ELR (cell line): ENCODE measurements at regions not wholly inside any gene's neighbourhood (a gene's known extent, or its start where the extent isn't known, plus 50 kb on each side); places are given as distances from the start of the nearest gene placed in this dataset.
"Not testable (repeated sequence)": the region's sequence is repeated elsewhere in the genome, so short reads cannot be mapped to it uniquely, and the experiment has no call there.

ENCODE experiments used
- DNase-seq: peaks from one replicate; pipeline ENCODE4 v3.0.0-alpha.2; 2015; ENCODE audit warnings: low read depth

DNA sequence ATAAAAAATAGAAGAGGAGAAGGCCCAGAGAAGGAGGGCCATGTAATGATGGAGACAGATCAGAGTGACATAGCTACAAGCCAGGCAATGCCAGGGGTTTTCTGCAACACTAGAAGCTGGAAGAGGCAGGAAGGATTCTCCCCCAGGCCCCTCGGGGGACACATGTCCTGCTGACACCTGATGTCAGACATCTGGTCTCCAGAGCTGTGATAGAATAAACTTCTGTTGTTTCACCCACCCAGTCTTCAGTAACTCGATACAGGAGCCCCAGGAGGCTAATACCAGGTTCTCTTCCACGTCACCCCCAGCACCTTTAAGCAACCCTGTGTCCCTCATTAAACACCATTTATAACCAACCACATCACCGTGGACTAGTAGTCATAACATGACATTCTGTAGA is 94.9 kb downstream of the TMEM130 start:
- no peak for DNase-seq

DNA sequence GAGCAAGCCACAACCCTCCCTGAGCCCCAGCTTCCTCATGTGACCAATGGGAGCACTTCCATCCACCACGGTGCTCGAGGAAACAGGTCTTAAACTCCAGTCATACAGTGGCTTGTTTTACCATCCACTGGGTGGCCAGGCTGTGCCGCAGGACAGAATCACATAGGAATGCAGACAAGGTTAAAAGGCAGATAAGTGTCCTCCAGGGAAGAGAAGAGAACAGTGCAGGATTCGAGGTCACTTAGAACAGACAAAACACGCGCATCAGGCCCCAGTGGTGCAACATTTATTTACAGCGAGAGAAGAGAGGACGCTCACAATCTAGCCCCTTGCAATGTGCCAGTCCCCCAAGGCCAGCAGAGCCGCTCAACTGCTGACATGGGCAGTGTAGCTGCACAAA is 92.8 kb downstream of the TMEM130 start:
- DNase-seq, result no peak

DNA sequence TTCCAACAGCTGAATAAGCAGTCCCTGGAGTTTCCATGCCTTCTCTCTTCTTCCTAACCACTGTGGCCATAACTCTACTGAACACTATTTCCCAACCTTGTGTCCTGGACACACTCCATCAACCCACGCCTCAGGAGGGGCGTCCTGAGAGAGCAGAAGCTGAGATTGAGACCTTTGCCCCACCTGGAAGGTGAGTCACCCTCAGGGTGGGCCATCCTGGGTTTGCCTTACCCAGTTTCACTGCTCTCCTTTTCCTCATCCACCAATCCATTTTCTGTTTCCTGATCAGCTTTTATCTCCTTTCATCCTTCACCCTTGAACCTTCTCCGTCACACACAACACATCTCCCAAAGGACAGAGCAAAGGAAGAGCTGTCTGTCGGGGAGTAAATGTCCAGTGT is 91.4 kb downstream of the TMEM130 start:
- DNase-seq, result no peak

DNA sequence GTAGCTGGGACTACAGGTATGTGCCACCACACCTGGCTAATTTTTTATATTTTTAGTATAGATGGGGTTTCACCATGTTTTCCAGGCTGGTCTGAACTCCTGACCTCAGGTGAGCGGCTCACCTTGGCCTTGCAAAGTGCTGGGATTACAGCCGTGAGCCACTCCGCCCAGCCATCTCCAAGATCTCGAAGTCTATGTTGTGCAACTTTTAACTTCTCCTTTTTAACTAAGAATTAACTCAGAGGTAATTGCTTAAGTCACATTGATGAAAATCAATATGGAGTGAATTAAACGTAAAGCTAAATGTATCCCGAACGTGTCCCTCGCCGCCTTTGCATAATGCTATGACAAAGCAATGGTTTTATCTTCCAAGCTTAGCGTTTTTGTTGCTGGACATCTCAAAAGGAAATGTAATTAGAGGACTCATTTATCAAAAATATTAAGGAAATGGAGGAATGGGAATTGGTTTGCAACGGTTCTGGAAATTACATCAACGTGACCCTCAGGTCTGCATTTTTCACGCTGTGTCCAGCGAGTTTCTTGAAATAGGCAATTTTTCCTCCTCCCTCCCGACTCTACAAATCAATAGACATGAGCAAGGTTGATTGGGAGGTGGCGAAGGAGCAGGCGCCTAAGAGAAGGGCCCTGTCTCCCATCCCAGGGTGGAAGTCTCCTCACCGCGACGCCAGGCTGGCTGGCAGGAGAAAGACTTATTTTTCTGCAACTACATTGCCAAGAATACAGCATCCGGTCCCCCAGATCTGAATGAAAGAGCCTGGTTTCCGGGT is 89.8 kb downstream of the TMEM130 start:
- no peak for DNase-seq

DNA sequence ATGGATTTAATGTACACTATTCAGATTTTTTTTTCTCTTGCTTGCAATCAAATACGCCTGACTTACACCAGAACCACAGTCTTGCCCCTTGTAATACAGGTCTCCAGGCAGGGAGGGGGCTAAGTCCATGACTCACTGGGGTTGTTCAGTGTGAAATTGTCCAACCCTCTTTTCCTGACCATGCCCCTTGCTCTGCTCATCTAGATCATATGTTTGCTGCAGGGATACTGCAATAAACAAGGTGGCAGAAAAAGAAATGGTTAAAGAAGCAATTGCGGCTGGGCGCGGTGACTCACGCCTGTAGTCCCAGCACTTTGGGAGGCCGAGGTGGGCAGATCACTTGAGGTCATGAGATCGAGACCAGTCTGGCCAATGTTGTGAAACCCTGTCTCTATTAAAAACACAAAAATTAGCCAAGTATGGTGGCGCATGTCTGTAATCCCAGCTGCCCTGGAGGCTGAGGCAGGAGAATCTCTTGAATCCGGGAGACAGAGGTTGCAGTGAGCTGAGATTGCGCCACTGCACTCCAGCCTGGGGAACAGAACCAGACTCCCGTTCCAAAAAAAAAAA is 85.5 kb downstream of the TMEM130 start:
- DNase-seq, result no peak

DNA sequence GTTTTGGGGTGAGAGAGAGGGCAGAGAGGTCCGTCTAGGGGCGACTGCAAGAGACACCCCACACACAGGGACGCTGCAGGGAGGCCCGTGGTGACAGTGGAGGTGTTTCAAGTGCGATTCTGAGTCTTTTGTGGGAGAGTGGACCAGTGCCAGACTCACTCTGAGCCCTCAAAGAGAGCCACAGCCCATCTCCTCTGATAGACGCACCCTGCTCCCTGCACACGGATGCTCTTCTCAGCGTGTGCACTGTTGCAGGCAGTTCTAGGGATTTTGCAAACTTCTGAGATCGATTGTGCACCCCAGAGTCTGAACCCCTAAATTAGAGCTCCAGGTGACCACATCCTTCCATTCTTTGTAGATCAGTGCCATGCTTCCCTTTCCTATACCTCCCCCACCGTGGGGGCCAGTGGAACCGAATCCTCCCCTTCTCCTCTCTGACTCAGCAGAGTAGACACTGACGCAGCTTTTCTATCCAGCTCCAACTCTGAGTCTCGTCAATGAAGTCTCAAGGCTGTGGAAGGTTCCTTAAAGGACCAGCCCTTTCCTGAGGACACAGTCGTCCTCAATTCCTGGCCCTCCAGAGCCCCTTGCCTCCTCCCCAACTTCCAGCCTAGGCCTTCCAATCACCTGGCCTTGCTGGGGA is 83.8 kb downstream of the TMEM130 start:
- peak; percentile 6 for DNase-seq

DNA sequence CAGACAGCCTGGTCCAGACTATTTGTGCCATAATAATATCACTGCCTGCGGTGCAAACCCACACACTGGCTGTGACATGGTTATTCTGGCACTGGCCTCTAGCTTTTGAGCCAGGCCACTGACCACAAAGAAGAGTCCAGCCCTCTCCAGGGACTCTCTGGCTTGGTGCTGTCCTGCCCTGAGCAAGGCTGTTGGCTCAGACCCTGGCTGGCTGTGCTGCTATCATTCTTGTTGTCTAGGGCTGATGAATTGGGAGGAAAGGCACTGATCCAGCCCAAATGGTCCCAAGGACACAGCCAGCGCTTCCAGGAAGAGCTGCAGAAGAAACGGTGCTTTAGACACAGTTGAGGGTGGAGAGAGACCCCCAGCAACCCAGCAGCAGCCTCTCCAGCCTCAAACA is 80.8 kb downstream of the TMEM130 start:
- no peak for DNase-seq

DNA sequence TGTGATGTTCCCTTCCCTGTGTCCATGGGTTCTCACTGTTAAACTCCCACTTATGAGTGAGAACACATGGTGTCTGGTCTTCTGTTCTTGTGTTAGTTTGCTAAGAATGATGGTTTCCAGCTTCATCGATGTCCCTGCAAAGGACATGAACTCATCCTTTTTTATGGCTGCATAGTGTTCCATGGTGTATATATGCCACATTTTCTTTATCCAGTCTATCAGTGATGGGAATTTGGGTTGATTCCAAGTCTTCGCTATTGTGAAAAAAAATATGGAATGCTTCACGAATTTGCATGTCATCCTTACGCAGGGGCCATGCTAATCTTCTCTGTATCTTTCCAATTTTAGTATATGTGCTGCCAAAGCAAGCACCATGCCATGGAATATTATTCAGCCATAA is 75.4 kb downstream of the TMEM130 start:
- DNase-seq, result not testable (repeated sequence)

DNA sequence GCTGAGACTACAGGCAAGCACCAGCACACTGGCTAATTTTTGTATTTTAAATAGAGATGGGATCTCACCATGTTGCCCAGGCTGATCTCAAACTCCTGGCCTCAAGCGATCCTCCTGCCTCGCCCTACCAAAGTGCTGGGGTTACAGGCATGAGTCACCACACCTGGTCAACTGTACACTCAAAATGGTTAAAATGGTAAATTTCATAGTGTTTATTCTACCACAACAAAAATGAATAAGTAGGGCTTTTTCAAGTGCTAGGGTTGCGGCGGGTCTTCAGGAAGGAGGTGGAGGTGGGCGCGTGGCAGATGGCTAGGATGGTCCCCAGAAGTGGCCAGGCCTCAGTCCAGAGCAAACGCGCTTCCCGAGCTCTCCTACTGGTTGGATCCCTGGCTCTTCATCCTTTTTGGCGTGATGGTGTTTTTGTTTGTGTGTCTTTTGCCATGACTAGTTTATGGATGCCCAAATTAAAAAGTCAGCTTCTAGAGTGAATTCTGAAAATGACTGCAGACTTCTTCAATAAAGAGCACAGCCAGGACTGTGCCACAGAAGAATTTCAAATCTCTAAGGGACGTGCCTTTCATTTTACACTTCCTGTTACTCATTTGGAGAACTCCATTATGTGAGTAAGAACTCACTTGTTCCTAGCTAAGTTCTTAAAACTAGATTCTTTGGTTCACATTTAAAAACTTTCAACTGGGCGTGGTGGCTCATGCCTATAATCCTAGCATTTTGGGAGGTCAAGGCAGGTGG is 73.9 kb downstream of the TMEM130 start:
- peak; percentile 10 for DNase-seq
